ENCODE measurements at regions not wholly inside any gene's neighbourhood (a gene's known extent, or its start where the extent isn't known, plus 50 kb on each side); places are given as distances from the start of the nearest gene placed in this dataset.

DNA sequence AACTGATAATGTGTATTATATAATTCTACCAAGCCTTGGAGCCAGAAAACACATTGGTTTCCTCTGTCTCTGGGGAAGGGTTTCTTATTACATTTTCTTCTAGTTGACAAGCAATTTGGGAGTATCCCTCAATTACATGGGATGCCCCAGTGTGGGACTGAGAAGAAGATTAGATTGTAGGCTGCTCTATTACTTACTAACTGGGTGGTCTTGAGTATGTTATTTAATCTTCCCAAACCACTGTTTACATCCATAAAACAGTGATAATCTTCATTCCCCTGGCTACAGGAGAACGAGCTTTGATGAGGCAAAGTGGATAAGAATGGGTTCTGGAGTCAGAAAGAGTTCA is 105.8 kb downstream of the TSEN15 start:
- no peak for TF ChIP-seq CTCF (IDR thresholded peaks at IDR 0.05)
- TF ChIP-seq POLR2A (IDR thresholded peaks at IDR 0.05) = no peak
